ENCODE measurements at regions not wholly inside any gene's neighbourhood (a gene's known extent, or its start where the extent isn't known, plus 50 kb on each side); places are given as distances from the start of the nearest gene placed in this dataset.

GRCh38 chr12:127286281-127286680, 980.7 kb upstream of the TMEM132C start:
- H3K9me3 ChIP-seq (ENCODE audit: control insufficient read depth, low read length) = no peaks in the 10 kb centered on the region

GRCh38 chr12:127287256-127287655, 979.7 kb upstream of the TMEM132C start:
- Histone ChIP-seq H3K27me3 (replicated peaks; ENCODE audit: control insufficient read depth, insufficient read depth, low read length, poor library complexity, severe bottlenecking) (no peaks in the 10 kb centered on the region), H3K27ac (ENCODE audit: insufficient read depth, low read length, poor library complexity, severe bottlenecking) (no peak overlapping the region), H3K4me1 (ENCODE audit: control insufficient read depth, insufficient read depth, low read length, poor library complexity, severe bottlenecking) (no peaks in the 10 kb centered on the region), H3K4me3 (ENCODE audit: insufficient read depth, low read depth, low read length, poor library complexity, severe bottlenecking) (no peak overlapping the region), H3K36me3 (ENCODE audit: control insufficient read depth, insufficient read depth, low read length) (no peaks in the 10 kb centered on the region), H3K9me3 (ENCODE audit: control insufficient read depth, low read length) (no peaks in the 10 kb centered on the region)
- DNase-seq = no peak

More at GRCh38 chr12:127286281-127286680, 980.7 kb upstream of the TMEM132C start:
- Histone ChIP-seq H3K4me1 (ENCODE audit: control insufficient read depth, insufficient read depth, low read length, poor library complexity, severe bottlenecking) (no peaks in the 10 kb centered on the region), H3K36me3 (ENCODE audit: control insufficient read depth, insufficient read depth, low read length) (no peaks in the 10 kb centered on the region), H3K27me3 (replicated peaks; ENCODE audit: control insufficient read depth, insufficient read depth, low read length, poor library complexity, severe bottlenecking) (no peaks in the 10 kb centered on the region), H3K4me3 (ENCODE audit: insufficient read depth, low read depth, low read length, poor library complexity, severe bottlenecking) (no peak overlapping the region), H3K27ac (ENCODE audit: insufficient read depth, low read length, poor library complexity, severe bottlenecking) (no peak overlapping the region)
- no peak for DNase-seq

GRCh38 chr12:127290251-127290650, 976.7 kb upstream of the TMEM132C start:
- Histone ChIP-seq H3K36me3 (ENCODE audit: control insufficient read depth, insufficient read depth, low read length) (no peaks in the 10 kb centered on the region), H3K27ac (ENCODE audit: insufficient read depth, low read length, poor library complexity, severe bottlenecking) (no peak overlapping the region), H3K9me3 (ENCODE audit: control insufficient read depth, low read length) (no peaks in the 10 kb centered on the region), H3K4me3 (ENCODE audit: insufficient read depth, low read depth, low read length, poor library complexity, severe bottlenecking) (no peak overlapping the region), H3K4me1 (ENCODE audit: control insufficient read depth, insufficient read depth, low read length, poor library complexity, severe bottlenecking) (no peaks in the 10 kb centered on the region), H3K27me3 (replicated peaks; ENCODE audit: control insufficient read depth, insufficient read depth, low read length, poor library complexity, severe bottlenecking) (no peaks in the 10 kb centered on the region)
- DNase-seq = no peak

DNA sequence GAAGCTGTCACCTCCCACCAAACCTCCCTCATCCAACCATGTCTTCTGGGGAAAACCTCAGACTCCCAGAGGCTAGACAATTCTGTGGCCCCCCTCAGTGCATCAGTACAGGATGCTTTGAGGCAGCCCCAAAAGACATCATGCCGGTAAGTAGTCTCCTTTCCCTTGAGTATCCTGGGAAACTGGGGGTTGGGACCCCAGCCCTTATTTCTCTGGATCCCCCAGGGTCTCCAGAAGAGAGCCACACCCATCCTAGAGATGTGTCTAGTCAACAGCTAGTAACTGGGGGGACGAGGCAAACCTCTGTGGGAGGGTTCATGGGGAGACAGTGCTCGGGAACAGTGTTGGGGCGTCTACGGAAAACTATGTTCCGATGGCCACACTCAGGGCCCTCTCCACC, 974.2 kb upstream of the TMEM132C start:
- Histone ChIP-seq H3K4me3 (ENCODE audit: insufficient read depth, low read depth, low read length, poor library complexity, severe bottlenecking) (no peak overlapping the region), H3K4me1 (ENCODE audit: control insufficient read depth, insufficient read depth, low read length, poor library complexity, severe bottlenecking) (no peaks in the 10 kb centered on the region), H3K27me3 (replicated peaks; ENCODE audit: control insufficient read depth, insufficient read depth, low read length, poor library complexity, severe bottlenecking) (no peaks in the 10 kb centered on the region), H3K9me3 (ENCODE audit: control insufficient read depth, low read length) (no peaks in the 10 kb centered on the region), H3K36me3 (ENCODE audit: control insufficient read depth, insufficient read depth, low read length) (no peaks in the 10 kb centered on the region), H3K27ac (ENCODE audit: insufficient read depth, low read length, poor library complexity, severe bottlenecking) (no peak overlapping the region)
- DNase-seq = no peak

GRCh38 chr12:127293507-127294310, 973.3 kb upstream of the TMEM132C start:
- H3K4me3 ChIP-seq (ENCODE audit: insufficient read depth, low read depth, low read length, poor library complexity, severe bottlenecking) = no peak overlapping the region
- H3K27me3 ChIP-seq (replicated peaks; ENCODE audit: control insufficient read depth, insufficient read depth, low read length, poor library complexity, severe bottlenecking) = no peaks in the 10 kb centered on the region
- H3K36me3 ChIP-seq (ENCODE audit: control insufficient read depth, insufficient read depth, low read length) = no peaks in the 10 kb centered on the region
- H3K9me3 ChIP-seq (ENCODE audit: control insufficient read depth, low read length) = no peaks in the 10 kb centered on the region
- DNase-seq = no peak
- no peak overlapping the region for H3K27ac ChIP-seq (ENCODE audit: insufficient read depth, low read length, poor library complexity, severe bottlenecking)
- H3K4me1 ChIP-seq (ENCODE audit: control insufficient read depth, insufficient read depth, low read length, poor library complexity, severe bottlenecking) = no peaks in the 10 kb centered on the region

GRCh38 chr12:127294651-127295210, 972.2 kb upstream of the TMEM132C start:
- no peaks in the 10 kb centered on the region for H3K9me3 ChIP-seq (ENCODE audit: control insufficient read depth, low read length)
- H3K4me3 ChIP-seq (ENCODE audit: insufficient read depth, low read depth, low read length, poor library complexity, severe bottlenecking) = no peak overlapping the region
- no peaks in the 10 kb centered on the region for H3K27me3 ChIP-seq (replicated peaks; ENCODE audit: control insufficient read depth, insufficient read depth, low read length, poor library complexity, severe bottlenecking)
- H3K36me3 ChIP-seq (ENCODE audit: control insufficient read depth, insufficient read depth, low read length) = no peaks in the 10 kb centered on the region
- no peaks in the 10 kb centered on the region for H3K4me1 ChIP-seq (ENCODE audit: control insufficient read depth, insufficient read depth, low read length, poor library complexity, severe bottlenecking)
- no peak for DNase-seq
- no peak overlapping the region for H3K27ac ChIP-seq (ENCODE audit: insufficient read depth, low read length, poor library complexity, severe bottlenecking)

GRCh38 chr12:127295630-127296029, 971.3 kb upstream of the TMEM132C start:
- Histone ChIP-seq H3K36me3 (ENCODE audit: control insufficient read depth, insufficient read depth, low read length) (no peaks in the 10 kb centered on the region), H3K4me3 (ENCODE audit: insufficient read depth, low read depth, low read length, poor library complexity, severe bottlenecking) (no peak overlapping the region), H3K27me3 (replicated peaks; ENCODE audit: control insufficient read depth, insufficient read depth, low read length, poor library complexity, severe bottlenecking) (no peaks in the 10 kb centered on the region), H3K9me3 (ENCODE audit: control insufficient read depth, low read length) (no peaks in the 10 kb centered on the region), H3K27ac (ENCODE audit: insufficient read depth, low read length, poor library complexity, severe bottlenecking) (no peak overlapping the region), H3K4me1 (ENCODE audit: control insufficient read depth, insufficient read depth, low read length, poor library complexity, severe bottlenecking) (no peaks in the 10 kb centered on the region)
- no peak for DNase-seq

- Histone ChIP-seq H3K27me3 (replicated peaks; ENCODE audit: control insufficient read depth, insufficient read depth, low read length, poor library complexity, severe bottlenecking) (no peaks in the 10 kb centered on the region), H3K27ac (ENCODE audit: insufficient read depth, low read length, poor library complexity, severe bottlenecking) (no peak overlapping the region), H3K4me3 (ENCODE audit: insufficient read depth, low read depth, low read length, poor library complexity, severe bottlenecking) (no peak overlapping the region), H3K4me1 (ENCODE audit: control insufficient read depth, insufficient read depth, low read length, poor library complexity, severe bottlenecking) (no peaks in the 10 kb centered on the region), H3K36me3 (ENCODE audit: control insufficient read depth, insufficient read depth, low read length) (no peaks in the 10 kb centered on the region), H3K9me3 (ENCODE audit: control insufficient read depth, low read length) (no peaks in the 10 kb centered on the region)
- no peak for DNase-seq
Observed at GRCh38 chr12:127296591-127296990, 970.4 kb upstream of the TMEM132C start.

- H3K4me3 ChIP-seq (ENCODE audit: insufficient read depth, low read depth, low read length, poor library complexity, severe bottlenecking) = no peak overlapping the region
- no peaks in the 10 kb centered on the region for H3K36me3 ChIP-seq (ENCODE audit: control insufficient read depth, insufficient read depth, low read length)
- no peak overlapping the region for H3K27ac ChIP-seq (ENCODE audit: insufficient read depth, low read length, poor library complexity, severe bottlenecking)
- H3K4me1 ChIP-seq (ENCODE audit: control insufficient read depth, insufficient read depth, low read length, poor library complexity, severe bottlenecking) = no peaks in the 10 kb centered on the region
- H3K27me3 ChIP-seq (replicated peaks; ENCODE audit: control insufficient read depth, insufficient read depth, low read length, poor library complexity, severe bottlenecking) = no peaks in the 10 kb centered on the region
- no peak for DNase-seq
- no peaks in the 10 kb centered on the region for H3K9me3 ChIP-seq (ENCODE audit: control insufficient read depth, low read length)
Observed at GRCh38 chr12:127297327-127297726, 969.6 kb upstream of the TMEM132C start.

- DNase-seq = no peak
- Histone ChIP-seq H3K4me1 (ENCODE audit: control insufficient read depth, insufficient read depth, low read length, poor library complexity, severe bottlenecking) (no peaks in the 10 kb centered on the region), H3K27me3 (replicated peaks; ENCODE audit: control insufficient read depth, insufficient read depth, low read length, poor library complexity, severe bottlenecking) (no peaks in the 10 kb centered on the region), H3K27ac (ENCODE audit: insufficient read depth, low read length, poor library complexity, severe bottlenecking) (no peak overlapping the region), H3K9me3 (ENCODE audit: control insufficient read depth, low read length) (no peaks in the 10 kb centered on the region), H3K4me3 (ENCODE audit: insufficient read depth, low read depth, low read length, poor library complexity, severe bottlenecking) (no peak overlapping the region), H3K36me3 (ENCODE audit: control insufficient read depth, insufficient read depth, low read length) (no peaks in the 10 kb centered on the region)
Observed at GRCh38 chr12:127300075-127300474, 966.9 kb upstream of the TMEM132C start.

All from effector memory CD4-positive, alpha-beta T cell (primary cell).